ENCODE measurements at regions not wholly inside any gene's neighbourhood (a gene's known extent, or its start where the extent isn't known, plus 50 kb on each side); places are given as distances from the start of the nearest gene placed in this dataset.

DNA sequence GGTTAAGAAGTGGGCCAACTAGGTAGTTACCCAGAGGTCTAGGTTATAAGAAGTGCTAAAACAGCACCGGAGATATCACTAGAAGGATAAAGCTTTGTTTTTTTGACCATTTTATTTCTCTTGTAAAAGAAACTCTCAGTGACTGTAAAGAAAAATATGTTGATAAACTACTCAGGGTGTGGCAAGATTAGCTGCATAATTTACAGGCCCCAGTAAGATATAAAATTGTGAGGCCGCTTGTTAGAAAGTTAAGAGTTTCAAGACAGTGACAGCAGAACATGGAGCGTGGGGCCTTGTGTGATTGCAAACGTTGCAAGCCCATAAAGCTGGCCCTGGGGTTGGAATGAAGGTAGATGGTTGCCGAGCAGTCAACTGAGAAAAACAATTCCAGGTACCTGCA, 263.7 kb upstream of the EEF2KMT start:
- TF ChIP-seq, protein P1, sequence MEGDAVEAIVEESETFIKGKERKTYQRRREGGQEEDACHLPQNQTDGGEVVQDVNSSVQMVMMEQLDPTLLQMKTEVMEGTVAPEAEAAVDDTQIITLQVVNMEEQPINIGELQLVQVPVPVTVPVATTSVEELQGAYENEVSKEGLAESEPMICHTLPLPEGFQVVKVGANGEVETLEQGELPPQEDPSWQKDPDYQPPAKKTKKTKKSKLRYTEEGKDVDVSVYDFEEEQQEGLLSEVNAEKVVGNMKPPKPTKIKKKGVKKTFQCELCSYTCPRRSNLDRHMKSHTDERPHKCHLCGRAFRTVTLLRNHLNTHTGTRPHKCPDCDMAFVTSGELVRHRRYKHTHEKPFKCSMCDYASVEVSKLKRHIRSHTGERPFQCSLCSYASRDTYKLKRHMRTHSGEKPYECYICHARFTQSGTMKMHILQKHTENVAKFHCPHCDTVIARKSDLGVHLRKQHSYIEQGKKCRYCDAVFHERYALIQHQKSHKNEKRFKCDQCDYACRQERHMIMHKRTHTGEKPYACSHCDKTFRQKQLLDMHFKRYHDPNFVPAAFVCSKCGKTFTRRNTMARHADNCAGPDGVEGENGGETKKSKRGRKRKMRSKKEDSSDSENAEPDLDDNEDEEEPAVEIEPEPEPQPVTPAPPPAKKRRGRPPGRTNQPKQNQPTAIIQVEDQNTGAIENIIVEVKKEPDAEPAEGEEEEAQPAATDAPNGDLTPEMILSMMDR (IDR thresholded peaks at IDR 0.05) = no peak
- TF ChIP-seq POLR2A (IDR thresholded peaks at IDR 0.05) = no peak
